NCI-H524 treated with DMSO at 0.1 percent for 48 hours (cell line): ENCODE measurements at regions not wholly inside any gene's neighbourhood (a gene's known extent, or its start where the extent isn't known, plus 50 kb on each side); places are given as distances from the start of the nearest gene placed in this dataset.
"Not testable (repeated sequence)": the region's sequence is repeated elsewhere in the genome, so short reads cannot be mapped to it uniquely, and the experiment has no call there.

Experiments
- DNase-seq: peaks from one replicate; lab custom pipeline; 2025; lab: John Stamatoyannopoulos, UW

- DNase-seq = no peak
Measured at GRCh38 chr16:80254970-80255369, 285.8 kb upstream of the DYNLRB2 start.

DNA sequence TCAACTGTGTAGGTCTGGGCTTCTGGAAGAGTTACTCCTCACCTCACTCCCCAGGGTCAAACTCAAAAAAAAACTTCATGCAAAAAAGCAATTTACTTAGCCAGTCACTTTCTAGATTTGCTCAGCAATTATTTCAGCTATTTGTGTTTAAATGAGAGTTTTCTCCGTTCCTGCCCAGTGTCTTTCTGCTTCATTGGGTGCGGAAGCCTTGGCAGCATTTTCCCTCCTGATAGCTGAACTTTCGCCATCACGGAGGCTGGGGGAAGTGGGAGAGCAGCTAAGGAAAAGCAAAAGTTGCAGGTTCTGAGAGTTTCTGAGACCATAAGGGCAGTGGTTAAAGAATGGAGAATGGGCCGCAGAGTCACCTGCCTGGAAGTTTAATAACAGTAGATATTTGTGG lies 287.1 kb upstream of the DYNLRB2 start:
- no peak for DNase-seq

GRCh38 chr16:80250381-80250780 lies 290.4 kb upstream of the DYNLRB2 start:
- DNase-seq = no peak

GRCh38 chr16:80243303-80243702 lies 297.5 kb upstream of the DYNLRB2 start:
- not testable (repeated sequence) for DNase-seq

DNA sequence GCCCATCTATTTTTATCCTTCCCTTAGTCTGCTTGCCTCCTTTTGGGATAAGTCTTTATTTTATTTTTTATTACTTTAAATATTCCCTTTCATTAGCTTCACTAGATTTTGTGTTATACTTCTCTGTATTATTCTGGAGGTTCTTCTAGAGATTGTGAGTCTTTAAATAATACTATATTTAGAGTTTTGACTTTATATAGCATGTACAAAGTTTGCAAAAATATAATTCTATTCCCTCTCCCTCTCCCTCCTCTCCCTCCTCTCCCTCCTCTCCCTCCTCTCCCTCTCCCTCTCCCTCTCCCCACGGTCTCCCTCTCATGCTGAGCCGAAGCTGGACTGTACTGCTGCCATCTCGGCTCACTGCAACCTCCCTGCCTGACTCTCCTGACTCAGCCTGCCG lies 298.5 kb upstream of the DYNLRB2 start:
- not testable (repeated sequence) for DNase-seq

GRCh38 chr16:80233097-80233835 lies 307.5 kb upstream of the DYNLRB2 start:
- no peak for DNase-seq

DNA sequence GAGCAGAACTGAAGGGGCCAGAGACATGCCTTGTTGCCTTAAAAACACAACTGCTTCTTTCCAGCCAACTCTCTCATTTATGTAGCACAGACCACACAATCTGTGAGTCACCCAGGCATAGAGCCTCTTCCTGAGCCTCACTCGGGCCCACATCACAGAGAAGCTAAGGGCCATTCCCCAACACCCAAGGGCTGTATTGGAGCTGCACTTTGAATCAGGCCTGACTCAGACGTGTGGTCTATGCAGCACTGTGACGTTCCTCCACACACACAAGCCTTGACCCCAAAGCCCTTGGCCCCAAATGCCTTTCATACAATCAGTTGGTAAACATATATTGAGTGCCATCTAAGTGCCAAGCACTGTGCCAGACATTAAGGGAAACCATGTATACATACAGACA lies 308.9 kb upstream of the DYNLRB2 start:
- DNase-seq = no peak

GRCh38 chr16:80231121-80231520 lies 309.7 kb upstream of the DYNLRB2 start:
- no peak for DNase-seq

GRCh38 chr16:80230328-80231120 lies 310.3 kb upstream of the DYNLRB2 start:
- no peak for DNase-seq

DNA sequence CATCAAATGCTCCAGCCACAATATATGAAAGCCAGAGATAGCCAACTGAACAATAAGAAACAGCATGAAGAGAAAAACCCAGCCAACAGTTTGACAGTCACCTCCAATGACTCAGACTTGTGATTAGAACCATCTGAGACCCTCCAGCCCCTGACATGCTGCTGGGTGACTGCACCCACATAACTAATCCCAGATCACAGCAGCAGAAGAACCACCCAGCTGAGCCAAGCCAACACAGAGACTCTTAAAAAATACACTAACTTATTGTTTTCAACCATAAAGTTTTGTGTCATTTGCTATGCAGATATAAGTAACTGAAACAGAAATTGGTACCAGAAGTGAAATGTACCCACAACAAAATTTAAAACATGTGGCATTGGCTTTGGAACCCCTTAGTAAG lies 314.3 kb upstream of the DYNLRB2 start:
- no peak for DNase-seq

DNA sequence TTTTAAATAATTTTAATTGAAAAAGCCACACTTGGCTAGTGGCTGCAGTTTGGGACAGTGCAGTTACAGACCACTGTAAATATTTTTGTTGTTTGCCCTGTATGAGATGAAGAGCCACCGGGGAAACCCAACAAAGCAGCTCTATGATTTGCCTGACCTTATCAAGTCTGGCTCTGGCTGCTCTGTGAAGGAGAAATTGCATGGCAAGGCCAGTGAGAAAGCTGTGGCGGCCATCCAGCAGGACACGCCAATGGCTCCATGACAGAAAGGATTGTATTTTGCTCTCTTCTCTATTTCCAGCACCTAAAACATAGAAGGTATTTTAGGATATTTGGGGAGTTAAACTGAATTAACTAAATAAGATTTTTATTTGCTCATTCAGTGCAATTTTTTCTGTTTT lies 330.0 kb upstream of the DYNLRB2 start:
- no peak for DNase-seq

DNA sequence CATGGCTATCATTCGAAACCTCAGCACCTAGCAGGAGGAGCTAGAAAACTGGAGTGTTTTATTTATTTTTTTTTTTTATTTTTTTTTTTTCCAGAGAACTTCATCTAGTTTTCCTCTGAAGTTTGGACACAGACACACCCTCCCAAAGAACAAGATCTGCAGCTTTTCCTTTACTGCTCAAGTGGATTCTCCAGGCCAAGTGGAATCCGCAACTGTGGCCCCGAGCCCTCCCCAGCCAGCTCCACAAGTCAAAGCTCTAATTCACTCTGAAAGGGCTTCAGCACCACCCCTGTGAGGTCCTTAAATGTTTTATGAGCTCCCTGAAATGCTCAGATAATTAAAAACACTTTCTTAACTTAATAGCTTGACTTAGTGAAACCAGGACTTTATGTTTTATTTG lies 332.1 kb upstream of the DYNLRB2 start:
- no peak for DNase-seq

DNA sequence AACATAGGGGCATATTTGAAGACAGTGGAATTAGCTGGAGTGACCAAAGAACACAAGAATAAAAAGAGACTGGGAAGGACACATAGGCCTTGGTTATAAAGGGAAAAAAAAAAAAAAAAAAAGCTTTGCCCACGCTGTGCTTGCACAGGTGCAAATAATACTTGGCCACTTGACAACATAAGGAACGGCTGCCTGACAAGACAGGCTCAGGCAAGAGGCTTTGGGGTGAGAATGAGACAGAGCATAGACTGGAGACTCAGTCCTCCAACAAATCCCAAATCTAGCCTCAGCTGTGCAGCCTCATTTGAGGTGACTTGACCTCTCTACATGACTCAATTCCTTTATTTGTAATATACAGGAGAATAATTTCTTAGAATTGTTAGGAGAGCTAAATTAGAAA lies 332.8 kb upstream of the DYNLRB2 start:
- DNase-seq = no peak

GRCh38 chr16:80203821-80204220 lies 337.0 kb upstream of the DYNLRB2 start:
- no peak for DNase-seq

- DNase-seq = no peak
Measured at GRCh38 chr16:80202831-80203413, 337.9 kb upstream of the DYNLRB2 start.

- DNase-seq = no peak
Measured at GRCh38 chr16:80200079-80200478, 340.7 kb upstream of the DYNLRB2 start.

- no peak for DNase-seq
Measured at GRCh38 chr16:80199614-80200013, 341.2 kb upstream of the DYNLRB2 start.

DNA sequence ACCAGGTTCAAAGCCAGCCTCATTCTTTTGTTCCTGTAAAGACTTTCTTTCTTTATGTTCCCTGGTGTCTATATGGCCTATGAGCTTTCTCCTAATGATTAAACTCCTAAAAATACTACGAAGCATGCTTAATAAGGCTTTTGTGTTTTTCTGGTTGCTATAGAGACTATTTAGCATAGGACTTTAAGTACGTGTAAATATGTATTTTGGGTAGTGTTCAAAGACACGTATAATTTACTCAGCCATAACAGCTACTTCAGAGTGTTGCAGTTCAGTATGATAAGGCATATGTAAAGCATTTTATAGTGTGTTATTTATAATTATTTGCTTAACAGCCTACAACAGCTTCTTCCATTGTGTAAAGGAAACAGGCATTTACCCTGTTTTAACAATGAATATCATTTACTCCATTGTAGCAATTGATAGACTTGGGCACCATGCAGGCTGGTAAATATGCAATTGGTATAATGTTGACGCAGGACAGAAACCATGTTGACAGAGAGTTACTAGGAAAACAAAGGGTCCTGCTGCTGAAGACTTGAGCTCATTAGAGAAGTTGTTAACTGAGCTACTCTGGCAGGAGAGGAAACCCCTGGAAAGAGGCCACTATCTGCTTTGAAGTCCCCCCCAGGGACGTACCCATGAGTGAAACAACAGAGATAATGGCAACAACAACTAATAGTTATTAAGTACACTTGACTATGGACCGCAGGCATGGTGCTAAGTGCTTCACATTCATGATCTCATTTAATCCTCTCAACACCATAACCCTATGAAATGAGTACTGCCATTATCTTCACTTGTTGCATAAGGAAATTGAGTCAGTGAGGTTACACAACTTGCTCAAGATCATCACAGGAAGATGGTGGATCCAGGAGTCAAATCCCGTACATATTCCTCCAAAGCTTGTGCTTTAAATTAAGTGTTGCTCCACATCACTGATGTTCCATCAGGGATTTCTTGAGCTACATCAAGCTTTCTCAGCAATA lies 342.2 kb upstream of the DYNLRB2 start:
- peak; percentile 7 for DNase-seq

DNA sequence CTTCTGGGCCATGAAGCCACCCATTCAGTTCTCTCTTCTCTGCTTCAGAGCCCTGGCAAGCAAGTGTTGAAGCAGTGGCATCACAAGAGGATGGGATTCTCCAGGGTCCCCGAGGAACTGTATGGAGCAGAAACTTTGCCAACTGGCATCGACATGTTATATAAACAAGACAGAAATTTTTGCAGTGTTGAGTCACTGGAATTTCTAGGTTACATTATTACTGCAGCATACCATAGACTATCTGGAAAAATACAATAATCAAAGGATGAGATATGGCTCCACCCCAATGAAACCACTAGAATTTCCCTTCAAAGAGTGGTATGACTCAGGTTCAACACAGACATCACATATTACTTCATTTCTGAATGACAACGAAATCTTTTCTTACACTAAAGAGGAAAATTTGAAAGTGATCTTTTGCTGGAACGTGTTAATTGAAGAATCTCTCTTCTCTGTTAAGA lies 343.0 kb upstream of the DYNLRB2 start:
- no peak for DNase-seq

GRCh38 chr16:80191928-80192327 lies 348.9 kb upstream of the DYNLRB2 start:
- DNase-seq = no peak

- DNase-seq = no peak
Measured at GRCh38 chr16:80189476-80190175, 351.2 kb upstream of the DYNLRB2 start.
